ENCODE measurements at regions not wholly inside any gene's neighbourhood (a gene's known extent, or its start where the extent isn't known, plus 50 kb on each side); places are given as distances from the start of the nearest gene placed in this dataset.
"Not testable (repeated sequence)": the region's sequence is repeated elsewhere in the genome, so short reads cannot be mapped to it uniquely, and the experiment has no call there.

DNA sequence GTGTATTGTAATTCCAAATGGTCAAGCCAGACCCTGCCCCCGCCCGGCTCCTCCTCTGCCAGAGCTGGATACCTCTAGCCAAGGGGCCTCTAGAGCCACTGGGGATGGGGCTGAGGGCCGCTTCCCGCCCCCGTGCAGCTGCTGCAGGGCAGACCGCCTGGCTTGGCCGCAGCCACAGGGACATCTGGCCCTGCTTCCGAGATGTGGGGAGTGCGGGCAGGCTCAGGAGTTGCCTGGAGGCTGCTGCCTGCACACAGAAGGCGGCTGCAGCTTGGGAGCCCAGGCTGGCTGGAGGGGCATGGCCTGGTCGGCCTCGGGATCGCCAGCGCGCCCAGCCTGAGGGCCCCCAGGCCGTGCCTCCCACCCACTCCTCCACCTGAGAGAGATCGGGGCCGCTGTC, 79.9 kb upstream of the ZNG1F start:
- H3K27ac ChIP-seq; DNase-seq (ENCODE audit: low spot score); ATAC-seq (ENCODE audit: insufficient number of reproducible peaks, low FRiP score, low read depth); H3K9me3 ChIP-seq; H3K36me3 ChIP-seq; H3K27me3 ChIP-seq (replicated peaks; ENCODE audit: insufficient read depth); H3K4me1 ChIP-seq (ENCODE audit: control insufficient read depth in 1 of 2, low read depth in 2 of 2); H3K4me3 ChIP-seq: not testable (repeated sequence)

DNA sequence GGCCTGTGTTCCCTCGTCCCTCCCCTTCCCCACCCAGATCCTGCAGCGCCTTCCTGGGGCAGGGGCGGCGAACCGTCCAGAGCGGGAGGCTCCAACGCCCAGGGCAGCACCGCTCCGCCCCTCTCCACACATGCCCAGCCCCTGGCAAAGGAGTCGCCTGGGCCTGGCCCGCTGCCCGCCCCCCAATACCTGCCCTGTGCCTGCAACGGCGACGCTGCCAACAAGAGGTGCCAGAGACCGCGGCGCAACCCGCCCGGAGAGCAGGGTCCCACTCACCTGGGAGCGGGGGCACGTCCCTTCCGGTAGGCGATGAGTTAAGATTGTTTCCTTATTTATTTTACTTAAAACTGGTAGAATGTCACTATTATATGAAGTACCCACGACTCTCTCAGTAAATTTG, 77.5 kb upstream of the ZNG1F start:
- H3K36me3 ChIP-seq; H3K9me3 ChIP-seq; H3K27ac ChIP-seq; H3K4me3 ChIP-seq; DNase-seq (ENCODE audit: low spot score); ATAC-seq (ENCODE audit: insufficient number of reproducible peaks, low FRiP score, low read depth); H3K27me3 ChIP-seq (replicated peaks; ENCODE audit: insufficient read depth); H3K4me1 ChIP-seq (ENCODE audit: control insufficient read depth in 1 of 2, low read depth in 2 of 2): not testable (repeated sequence)

DNA sequence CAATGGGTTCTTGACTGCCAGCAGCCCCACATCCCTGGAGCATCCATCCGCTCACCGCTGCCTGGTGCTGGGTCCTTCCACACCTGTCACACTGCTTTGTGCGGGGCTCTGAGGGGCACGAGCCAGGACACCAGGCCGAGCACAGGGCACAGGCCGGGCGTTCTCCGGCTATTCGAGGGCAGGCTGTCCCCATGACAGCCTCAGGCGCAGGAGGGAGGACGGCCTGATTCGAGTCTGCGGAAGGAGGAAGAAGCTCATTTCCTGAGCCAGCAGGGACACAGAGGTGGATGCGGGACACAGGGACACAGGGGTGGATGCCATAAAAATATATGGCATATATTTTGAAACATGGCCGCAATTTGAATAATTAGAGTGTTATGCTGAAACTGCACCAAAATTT, 76.9 kb upstream of the ZNG1F start:
- DNase-seq (ENCODE audit: low spot score): not testable (repeated sequence)

DNA sequence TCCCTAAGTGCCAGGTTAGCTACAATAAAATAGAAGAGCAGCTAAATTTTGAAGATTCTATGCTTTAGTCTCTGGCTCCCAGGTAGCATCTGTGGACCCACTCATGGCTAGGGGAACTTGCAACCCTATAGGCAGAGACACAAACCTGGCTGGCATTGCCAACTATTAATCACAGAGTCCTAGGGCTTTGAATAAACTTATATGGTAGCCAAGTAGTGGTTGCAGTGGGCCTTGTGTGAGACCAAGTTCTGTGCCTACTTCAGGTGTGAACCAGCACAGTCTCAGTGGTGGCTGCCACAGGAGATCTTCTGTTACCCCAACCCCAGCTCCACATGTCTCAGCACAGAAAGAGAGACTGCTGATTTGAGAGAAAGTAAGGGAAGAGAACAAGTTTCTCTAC, 62.9 kb upstream of the ZNG1F start:
- not testable (repeated sequence) for H3K27ac ChIP-seq; H3K4me3 ChIP-seq; H3K36me3 ChIP-seq; DNase-seq (ENCODE audit: low spot score); H3K9me3 ChIP-seq; H3K4me1 ChIP-seq (ENCODE audit: control insufficient read depth in 1 of 2, low read depth in 2 of 2); H3K27me3 ChIP-seq (replicated peaks; ENCODE audit: insufficient read depth); ATAC-seq (ENCODE audit: insufficient number of reproducible peaks, low FRiP score, low read depth)

More for the DNA sequence above, 76.9 kb upstream of the ZNG1F start:
- not testable (repeated sequence) for H3K36me3 ChIP-seq; H3K4me3 ChIP-seq; H3K27me3 ChIP-seq (replicated peaks; ENCODE audit: insufficient read depth); H3K9me3 ChIP-seq; H3K4me1 ChIP-seq (ENCODE audit: control insufficient read depth in 1 of 2, low read depth in 2 of 2); H3K27ac ChIP-seq; ATAC-seq (ENCODE audit: insufficient number of reproducible peaks, low FRiP score, low read depth)

DNA sequence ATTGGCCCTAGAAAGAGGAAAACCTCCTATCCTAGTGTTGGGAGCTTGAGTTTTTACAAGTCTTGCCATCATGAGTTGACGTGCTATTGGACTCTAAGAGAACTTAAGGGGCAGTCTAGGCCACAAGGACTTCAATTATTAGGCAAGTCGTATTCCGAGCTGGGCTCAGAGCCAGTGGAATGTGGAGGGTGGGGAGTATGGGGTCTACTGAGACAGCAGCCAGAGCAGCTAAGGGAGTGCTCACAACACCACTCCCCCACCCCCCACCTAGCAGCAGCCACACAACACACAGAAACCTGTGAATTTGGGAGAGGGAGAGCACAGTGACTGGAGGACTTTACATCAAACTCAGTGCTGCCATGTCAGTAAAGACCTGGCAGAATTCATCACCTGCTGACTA, 62.0 kb upstream of the ZNG1F start:
- not testable (repeated sequence) for ATAC-seq (ENCODE audit: insufficient number of reproducible peaks, low FRiP score, low read depth); H3K27me3 ChIP-seq (replicated peaks; ENCODE audit: insufficient read depth); H3K9me3 ChIP-seq; H3K4me3 ChIP-seq; H3K27ac ChIP-seq; DNase-seq (ENCODE audit: low spot score); H3K4me1 ChIP-seq (ENCODE audit: control insufficient read depth in 1 of 2, low read depth in 2 of 2); H3K36me3 ChIP-seq

DNA sequence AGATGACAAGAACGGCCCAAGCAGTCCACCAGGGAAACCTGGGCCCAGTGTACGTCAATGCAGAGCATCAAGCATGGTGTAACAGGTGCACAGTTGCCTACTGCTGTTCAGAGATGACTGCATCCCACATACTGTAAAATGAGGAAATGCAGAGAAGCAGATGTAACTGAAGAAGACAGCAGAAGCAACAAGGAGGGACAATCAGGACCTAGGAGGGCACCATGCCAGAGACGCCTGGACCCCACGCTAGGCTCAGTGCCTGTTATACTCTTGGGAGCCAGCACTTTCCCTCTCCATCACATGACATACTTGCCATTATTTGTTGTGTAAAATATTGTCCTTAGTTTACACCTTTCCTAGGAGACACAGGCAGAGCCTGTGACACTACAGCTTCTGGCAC, 57.6 kb upstream of the ZNG1F start:
- H3K36me3 ChIP-seq; ATAC-seq (ENCODE audit: insufficient number of reproducible peaks, low FRiP score, low read depth); H3K4me1 ChIP-seq (ENCODE audit: control insufficient read depth in 1 of 2, low read depth in 2 of 2); H3K27ac ChIP-seq; H3K4me3 ChIP-seq; H3K27me3 ChIP-seq (replicated peaks; ENCODE audit: insufficient read depth); DNase-seq (ENCODE audit: low spot score); H3K9me3 ChIP-seq: not testable (repeated sequence)
